HPDE6-E6E7 (cell line): ENCODE measurements at regions not wholly inside any gene's neighbourhood (a gene's known extent, or its start where the extent isn't known, plus 50 kb on each side); places are given as distances from the start of the nearest gene placed in this dataset.

Experiments
- DNase-seq: peaks from one replicate; pipeline ENCODE4 v3.0.0; 2011; ENCODE audit warnings: missing footprints; ENCODE audit errors: extremely low spot score

GRCh38 chr3:106261915-106262683 is 393.3 kb upstream of the CBLB start:
- no peak for DNase-seq

- DNase-seq, result no peak
Observed at GRCh38 chr3:106263011-106263410, 394.2 kb upstream of the CBLB start.

DNA sequence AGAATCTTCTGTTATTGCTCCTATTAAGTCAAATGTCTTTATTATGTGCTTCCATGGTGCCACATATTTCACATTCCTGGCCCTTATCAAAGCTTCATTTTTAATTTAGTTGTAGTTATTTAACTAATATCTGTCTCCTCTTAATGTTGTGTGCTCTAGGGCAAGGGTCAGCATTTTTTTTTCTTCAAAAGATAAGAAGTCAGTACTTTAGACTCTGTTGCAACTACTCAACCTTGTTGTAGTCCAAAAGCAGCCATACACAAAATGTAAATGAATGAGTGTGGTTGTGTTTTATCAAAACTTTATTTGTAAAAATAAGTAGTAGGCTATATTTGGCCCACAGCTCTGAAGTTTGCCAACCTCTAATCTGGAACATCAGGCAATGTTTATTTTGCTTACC is 394.7 kb upstream of the CBLB start:
- DNase-seq, result no peak

- DNase-seq, result no peak
Observed at GRCh38 chr3:106265704-106266103, 396.9 kb upstream of the CBLB start.

DNA sequence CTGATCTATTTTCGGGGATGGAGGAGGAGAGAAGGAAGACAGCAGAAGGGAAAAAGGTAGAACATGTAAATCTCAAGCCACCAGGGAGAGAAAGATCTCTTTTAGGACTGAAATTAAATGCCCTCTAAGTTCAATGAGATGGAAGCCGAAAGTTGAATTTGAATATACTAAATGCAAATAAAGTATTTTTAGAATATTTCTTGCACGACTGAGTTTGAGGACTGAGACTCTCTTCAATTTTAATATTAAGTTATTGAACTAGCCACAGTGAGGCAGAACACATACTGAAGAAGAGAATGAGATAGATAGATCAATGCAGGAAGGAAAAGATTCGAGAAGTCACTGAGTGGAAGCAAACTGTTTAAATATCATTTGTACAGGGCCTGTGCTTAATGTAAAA is 399.9 kb upstream of the CBLB start:
- DNase-seq, result no peak

- DNase-seq, result no peak
Observed at GRCh38 chr3:106272302-106272701, 403.5 kb upstream of the CBLB start.

- no peak for DNase-seq
Observed at GRCh38 chr3:106275592-106275991, 406.8 kb upstream of the CBLB start.

- DNase-seq, result no peak
Observed at GRCh38 chr3:106276151-106276550, 407.3 kb upstream of the CBLB start.

GRCh38 chr3:106276755-106277612 is 408.2 kb upstream of the CBLB start:
- DNase-seq, result no peak

DNA sequence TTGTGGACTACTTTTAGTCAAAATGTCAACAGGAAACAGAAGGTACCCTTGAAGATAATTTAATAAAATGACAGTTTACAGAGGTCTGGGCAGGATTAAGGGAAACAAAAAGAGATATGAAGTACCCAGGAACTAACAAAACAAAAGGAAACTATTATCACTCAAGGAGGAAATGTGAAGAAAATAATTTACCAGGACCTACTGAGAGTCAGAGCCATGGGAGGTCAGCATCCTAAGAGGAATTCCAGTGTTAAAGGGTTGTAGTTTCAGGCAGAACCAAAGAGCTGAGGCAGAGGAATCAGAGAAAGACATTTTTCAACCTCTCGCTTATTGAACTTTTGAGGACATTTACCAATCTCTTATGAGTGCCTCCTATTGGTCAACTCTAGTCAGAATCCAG is 408.9 kb upstream of the CBLB start:
- DNase-seq, result no peak

GRCh38 chr3:106281221-106281620 is 412.4 kb upstream of the CBLB start:
- DNase-seq, result no peak

- DNase-seq, result no peak
Observed at GRCh38 chr3:106282943-106283342, 414.1 kb upstream of the CBLB start.

DNA sequence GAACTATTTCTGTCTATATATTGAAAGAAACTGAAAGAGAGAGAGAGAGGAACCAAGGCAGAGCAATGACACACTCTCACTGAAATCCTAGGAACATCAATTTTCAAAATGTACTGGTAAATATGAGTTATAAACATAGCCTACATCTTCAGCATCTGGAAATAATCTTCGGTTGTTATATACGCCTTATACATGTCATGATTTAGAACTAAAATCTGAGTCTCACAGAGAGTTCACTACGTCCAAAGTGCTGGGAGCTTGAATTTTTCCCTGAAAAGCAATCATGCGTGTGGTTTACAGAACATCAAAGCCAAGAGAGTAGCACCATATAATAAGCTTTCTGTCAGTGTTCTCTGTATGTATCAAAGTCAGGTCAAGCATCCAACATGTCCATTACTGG is 420.0 kb upstream of the CBLB start:
- no peak for DNase-seq

DNA sequence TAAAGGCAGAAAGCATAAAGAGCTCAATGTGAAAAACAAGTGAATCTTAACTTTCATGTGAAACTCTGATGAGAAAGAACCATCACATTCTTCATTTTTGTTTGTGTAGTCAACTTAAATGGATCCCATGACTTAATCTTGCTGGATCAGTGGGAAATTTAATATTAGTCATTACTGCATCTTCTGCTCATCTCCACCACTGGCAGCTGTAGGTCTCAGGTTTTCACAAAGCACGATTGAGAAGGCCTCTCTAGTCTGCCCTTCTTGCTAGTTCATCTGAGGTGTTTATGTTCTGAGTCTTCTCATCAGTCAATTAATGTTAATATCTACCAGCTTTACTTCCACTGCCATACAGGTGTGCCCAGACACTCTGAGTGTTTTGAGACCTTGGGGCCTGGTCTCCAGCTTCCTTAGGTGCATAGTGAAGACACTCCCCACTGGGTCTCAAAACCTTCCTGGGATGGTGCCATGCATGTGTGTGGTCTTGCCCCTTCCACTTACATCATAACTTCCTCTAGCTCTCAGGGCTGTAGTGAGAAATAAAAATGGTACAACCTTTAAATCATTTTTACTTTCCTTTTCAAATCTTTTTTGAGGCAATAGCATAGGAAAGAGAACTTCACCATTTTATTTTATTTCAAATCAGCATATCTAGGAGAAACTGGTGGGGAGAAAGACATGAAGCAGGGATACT is 421.6 kb upstream of the CBLB start:
- DNase-seq, result no peak

GRCh38 chr3:106293161-106293560 is 424.3 kb upstream of the CBLB start:
- no peak for DNase-seq

DNA sequence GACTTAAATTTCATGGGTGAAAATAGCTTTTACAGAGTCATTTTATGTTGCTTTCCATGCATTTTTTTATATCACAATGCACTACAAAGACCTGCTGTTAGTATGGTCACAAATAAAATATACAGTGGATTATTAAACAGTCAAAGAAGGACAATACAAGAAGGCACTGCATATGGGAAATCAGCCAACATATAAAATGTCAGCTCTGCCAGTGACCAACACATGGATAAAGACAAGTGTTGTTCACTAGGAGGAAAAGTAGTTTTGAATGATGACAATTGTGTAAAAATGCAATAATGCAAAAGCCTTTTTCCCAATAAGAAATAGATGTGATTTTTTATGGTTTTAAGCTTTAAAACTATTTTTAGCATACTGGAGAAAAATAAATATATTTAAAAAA is 425.3 kb upstream of the CBLB start:
- no peak for DNase-seq

GRCh38 chr3:106296062-106296461 is 427.2 kb upstream of the CBLB start:
- no peak for DNase-seq

GRCh38 chr3:106299300-106300098 is 430.7 kb upstream of the CBLB start:
- no peak for DNase-seq

GRCh38 chr3:106302451-106303221 is 433.8 kb upstream of the CBLB start:
- no peak for DNase-seq

GRCh38 chr3:106303766-106304165 is 435.0 kb upstream of the CBLB start:
- DNase-seq, result no peak

DNA sequence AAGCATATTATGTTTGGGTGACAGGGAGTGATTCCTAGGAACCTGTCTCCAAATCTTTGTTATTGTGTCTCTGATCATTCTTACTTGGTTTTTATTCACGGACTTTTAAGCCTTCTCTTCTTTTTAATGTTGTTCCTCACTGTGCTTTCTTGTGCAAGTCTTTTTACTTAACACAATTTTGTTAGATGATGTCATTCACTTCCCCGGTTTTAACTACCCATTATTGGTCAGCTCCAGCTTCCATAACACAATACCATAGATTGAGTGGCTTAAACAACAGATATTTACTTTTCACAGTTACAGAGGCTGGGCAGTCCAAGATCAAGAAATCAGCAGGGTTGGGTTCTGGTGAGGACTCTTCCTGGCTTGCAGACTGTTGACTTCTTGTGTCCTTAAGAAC is 436.3 kb upstream of the CBLB start:
- DNase-seq, result no peak
